ENCODE measurements at regions not wholly inside any gene's neighbourhood (a gene's known extent, or its start where the extent isn't known, plus 50 kb on each side); places are given as distances from the start of the nearest gene placed in this dataset.

GRCh38 chr20:60598528-60598927 lies 640.3 kb downstream of the CDH26 start:
- Histone ChIP-seq H3K4me2 (ENCODE audit: low read depth, low read length) (no peak overlapping the region), H2AK9ac (replicated peaks; ENCODE audit: low read depth, low read length, poor library complexity) (no peak overlapping the region), H4K20me1 (ENCODE audit: insufficient read depth, low read length) (no peaks in the 10 kb centered on the region), H3K27me3 (ENCODE audit: control insufficient read depth, insufficient read depth, low read length) (no peaks in the 10 kb centered on the region), H3K9ac (ENCODE audit: low read depth, low read length) (no peak overlapping the region), H4K91ac (ENCODE audit: insufficient read depth, low read depth, low read length) (no peak overlapping the region), H3K27ac (ENCODE audit: insufficient read depth, low read length) (no peak overlapping the region), H2AK5ac (ENCODE audit: low read depth, low read length) (no peak overlapping the region), H2AFZ (replicated peaks; ENCODE audit: low read length, poor library complexity) (no peak overlapping the region), H3K56ac (ENCODE audit: extremely low read depth, insufficient read depth, low read length) (no peak overlapping the region), H3K36me3 (ENCODE audit: control insufficient read depth, insufficient read depth, low read length) (no peaks in the 10 kb centered on the region), H3K79me1 (ENCODE audit: low read depth in 1 of 2, low read length in 2 of 2) (no peaks in the 10 kb centered on the region), H2BK20ac (ENCODE audit: low read depth, low read length) (no peak overlapping the region), H3K23ac (ENCODE audit: low read depth, low read length) (no peak overlapping the region), H3K4me3 (ENCODE audit: insufficient read depth, low read depth, low read length) (no peak overlapping the region), H2BK5ac (ENCODE audit: low read depth, low read length, poor library complexity, severe bottlenecking) (no peak overlapping the region), H3K14ac (replicated peaks; ENCODE audit: low read depth, low read length) (no peak overlapping the region), H3K4ac (ENCODE audit: low read depth, low read length) (no peak overlapping the region), H2BK120ac (ENCODE audit: low read depth, low read length) (no peak overlapping the region), H2BK15ac (ENCODE audit: low read depth, low read length) (no peak overlapping the region), H4K8ac (ENCODE audit: low read depth in 2 of 2, low read length in 2 of 2) (no peak overlapping the region), H4K5ac (ENCODE audit: low read depth, low read length) (no peak overlapping the region), H3K4me1 (ENCODE audit: control insufficient read depth, insufficient read depth, low read length) (no peaks in the 10 kb centered on the region), H3K9me1 (ENCODE audit: insufficient read depth, low read length) (no peaks in the 10 kb centered on the region), H3K9me3 (ENCODE audit: control insufficient read depth, insufficient read depth, low read length) (peaks cover 18% of the 10 kb centered on the region), H3K18ac (ENCODE audit: low read depth, low read length) (no peak overlapping the region)
- no peak for DNase-seq
- ChIA-PET CTCF (no interaction called here), POLR2A (ENCODE audit: unreplicated experiment) (no interaction called here)
- no CpG with 5 or more reads among the region's 14 CpGs for WGBS, 2 experiments (ENCODE audit: extremely low coverage in 2 of 2, insufficient read length in 1 of 2)
- dilution Hi-C loops (cut with HindIII; ENCODE audit: low sequenced_read_pairs, unreplicated experiment), result no loop called here
- TF ChIP-seq RFX5 (IDR thresholded peaks at IDR 0.05; ENCODE audit: low read depth, low read length) (no peak), USF2 (IDR thresholded peaks at IDR 0.05; ENCODE audit: low read depth, low read length) (no peak), SMC3 (IDR thresholded peaks at IDR 0.05; ENCODE audit: low read depth, low read length) (no peak)
- no TSS peak for BruUV-seq (replicated peaks)
- intact Hi-C loops (cut with micrococcal nuclease), result no loop called here
- ATAC-seq (ENCODE audit: low read depth), result no peak
- in situ Hi-C loops (cut with MboI; ENCODE audit: low sequenced_read_pairs), result no loop called here
